ENCODE measurements at regions not wholly inside any gene's neighbourhood (a gene's known extent, or its start where the extent isn't known, plus 50 kb on each side); places are given as distances from the start of the nearest gene placed in this dataset.

DNA sequence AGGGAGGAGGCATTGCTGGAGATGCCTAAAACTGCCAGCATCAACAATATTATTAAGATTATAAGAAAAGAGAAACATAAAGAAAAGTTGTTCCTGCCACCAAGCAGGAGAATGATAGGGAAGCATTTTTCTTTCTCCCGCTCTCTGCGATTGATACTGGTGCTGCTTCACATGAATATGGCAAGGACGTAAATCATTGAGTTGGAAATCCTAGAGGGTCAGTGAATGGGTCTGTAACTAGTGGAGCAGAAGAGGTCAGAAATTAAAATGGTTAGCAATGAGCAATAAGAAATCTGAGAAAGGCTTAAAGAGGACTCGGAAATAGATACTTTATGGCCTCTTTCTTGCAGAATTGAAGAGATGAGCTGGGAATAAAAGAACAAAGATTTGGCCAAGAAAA is 631.7 kb downstream of the BCL11A start (continued):
- TF ChIP-seq GABPA (IDR thresholded peaks at IDR 0.05; ENCODE audit: borderline replicate concordance, insufficient read depth, low read length): no peak
- no peak for TF ChIP-seq TAF1 (IDR thresholded peaks at IDR 0.05; ENCODE audit: low read depth, low read length)
